ENCODE measurements at regions not wholly inside any gene's neighbourhood (a gene's known extent, or its start where the extent isn't known, plus 50 kb on each side); places are given as distances from the start of the nearest gene placed in this dataset.
A peak's percentile ranks its signal among the peaks of the same experiment; 100 is the strongest.

DNA sequence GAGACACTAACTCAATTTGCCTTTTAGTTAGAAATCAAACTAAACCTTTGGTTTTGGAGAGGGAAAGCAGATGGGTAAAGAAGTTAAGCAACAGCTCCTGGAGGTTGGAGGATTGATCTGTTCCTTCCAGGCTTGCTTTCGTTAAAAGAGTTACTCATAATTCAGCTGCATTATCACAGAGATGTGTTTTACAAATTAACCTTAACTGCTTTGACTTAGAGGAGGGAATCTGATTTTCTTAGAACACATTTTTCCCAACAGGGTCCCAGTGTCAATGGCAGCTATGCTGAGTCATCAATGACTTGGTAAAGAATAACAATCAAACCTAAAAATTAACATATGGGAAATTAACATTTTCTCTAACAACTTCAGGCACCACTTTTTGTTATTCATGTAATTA, 113.4 kb downstream of the COPS8 start:
- POLR2A ChIA-PET: no interaction called here
- no peak overlapping the region for H3K4me3 ChIP-seq (ENCODE audit: low read depth in 2 of 2, low read length in 1 of 2)
- H3K9me3 ChIP-seq: no peaks in the 10 kb centered on the region
- H2AFZ ChIP-seq (ENCODE audit: low read depth): no peak overlapping the region
- CTCF ChIA-PET: no interaction called here
- H3K4me2 ChIP-seq: peak overlapping the region; percentile 48; the same call in 1 of the 2 replicates
- no peaks in the 10 kb centered on the region for H3K79me2 ChIP-seq (ENCODE audit: insufficient read depth)
- peaks cover 22 to 33% of the 10 kb centered on the region in 2 experiments; a peak in 3 of 4 replicates for H3K4me1 ChIP-seq (ENCODE audit: control insufficient read depth in 1 of 2, insufficient read depth in 2 of 2, low read depth in 1 of 2, low read length in 1 of 2)
- H3K27me3 ChIP-seq (ENCODE audit: insufficient read depth): no peaks in the 10 kb centered on the region
- DNase-seq: no peak
- H3K9me2 ChIP-seq: no peaks in the 10 kb centered on the region
- H3F3A ChIP-seq (replicated peaks; ENCODE audit: insufficient read depth): peaks cover 41% of the 10 kb centered on the region
- H3K27ac ChIP-seq (ENCODE audit: low read depth in 2 of 2, low read length in 1 of 2): peak overlapping the region; percentile 85 to 96
- no peaks in the 10 kb centered on the region for H3K36me3 ChIP-seq (replicated peaks in 1 of 2; ENCODE audit: control insufficient read depth in 1 of 2, insufficient read depth in 2 of 2, low read length in 1 of 2)
- H4K20me1 ChIP-seq (ENCODE audit: insufficient read depth): no peaks in the 10 kb centered on the region
- WGBS (ENCODE audit: low lambda C conversion rate): 15% methylated on average over 1 of the region's 1 CpG
- TF ChIP-seq FOSL2 (IDR thresholded peaks at IDR 0.05; ENCODE audit: borderline replicate concordance, low read depth) (peak; percentile 32; the same call in 1 of the 2 replicates), RCOR1 (IDR thresholded peaks at IDR 0.05; ENCODE audit: low read length) (no peak), EP300 (IDR thresholded peaks at IDR 0.05; ENCODE audit: borderline replicate concordance in 1 of 2, low read depth in 1 of 2, low read length in 1 of 2) (0 out of 4 replicates have a peak, but pooled peaks of 1 of the 2 experiments have one; percentile 3)
- peak overlapping the region; percentile 66 for H3K9ac ChIP-seq

DNA sequence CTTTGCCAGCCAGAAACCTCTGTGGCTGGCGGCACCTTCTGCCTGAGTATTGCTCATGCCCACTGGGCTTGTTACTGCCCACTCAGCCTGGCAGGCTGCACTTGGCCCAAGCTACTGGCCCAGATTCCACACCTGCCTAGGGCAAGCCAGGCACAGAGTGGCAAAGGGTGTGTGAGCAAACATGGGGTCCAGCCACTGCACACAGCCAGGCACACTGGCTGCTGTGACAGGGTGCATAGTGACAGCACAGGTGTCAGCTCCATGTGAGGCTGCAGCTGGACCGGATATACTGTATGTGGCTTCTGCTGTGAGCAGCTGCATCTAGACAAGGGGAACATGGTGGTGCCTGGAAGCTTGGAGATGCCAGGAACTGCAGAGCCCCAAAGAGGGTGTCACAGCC, 113.9 kb downstream of the COPS8 start:
- Histone ChIP-seq H2AFZ (ENCODE audit: low read depth) (no peak overlapping the region), H3K9me2 (no peaks in the 10 kb centered on the region), H3F3A (replicated peaks; ENCODE audit: insufficient read depth) (peaks cover 41% of the 10 kb centered on the region), H3K4me1 (ENCODE audit: control insufficient read depth in 1 of 2, insufficient read depth in 2 of 2, low read depth in 1 of 2, low read length in 1 of 2) (peaks cover 22 to 34% of the 10 kb centered on the region in 2 experiments; a peak in 3 of 4 replicates), H3K27me3 (ENCODE audit: insufficient read depth) (no peaks in the 10 kb centered on the region), H3K27ac (ENCODE audit: low read depth in 2 of 2, low read length in 1 of 2) (peak overlapping the region; percentile 85 to 96), H3K9ac (peak overlapping the region; percentile 66; the same call in 1 of the 2 replicates), H3K79me2 (ENCODE audit: insufficient read depth) (no peaks in the 10 kb centered on the region), H3K4me2 (0 out of 2 replicates have a peak overlapping the region, but pooled peaks have one; percentile 48), H3K4me3 (ENCODE audit: low read depth in 2 of 2, low read length in 1 of 2) (no peak overlapping the region), H3K9me3 (no peaks in the 10 kb centered on the region), H3K36me3 (replicated peaks in 1 of 2; ENCODE audit: control insufficient read depth in 1 of 2, insufficient read depth in 2 of 2, low read length in 1 of 2) (no peaks in the 10 kb centered on the region), H4K20me1 (ENCODE audit: insufficient read depth) (no peaks in the 10 kb centered on the region)
- no peak for DNase-seq
- TF ChIP-seq GATA2 (CRISPR knock-in tag; IDR thresholded peaks at IDR 0.05): no peak
- 0 out of 4 replicates have a peak, but pooled peaks of 1 of the 2 experiments have one; percentile 2 for TF ChIP-seq EP300 (IDR thresholded peaks at IDR 0.05; ENCODE audit: borderline replicate concordance in 1 of 2, low read depth in 1 of 2, low read length in 1 of 2)
- no peak for TF ChIP-seq MEF2A (IDR thresholded peaks at IDR 0.05; ENCODE audit: borderline replicate concordance, low read depth)
- 93% methylated on average over 1 of the region's 2 CpGs for WGBS (ENCODE audit: low lambda C conversion rate)
- POLR2A ChIA-PET: no interaction called here
- CTCF ChIA-PET: no interaction called here

DNA sequence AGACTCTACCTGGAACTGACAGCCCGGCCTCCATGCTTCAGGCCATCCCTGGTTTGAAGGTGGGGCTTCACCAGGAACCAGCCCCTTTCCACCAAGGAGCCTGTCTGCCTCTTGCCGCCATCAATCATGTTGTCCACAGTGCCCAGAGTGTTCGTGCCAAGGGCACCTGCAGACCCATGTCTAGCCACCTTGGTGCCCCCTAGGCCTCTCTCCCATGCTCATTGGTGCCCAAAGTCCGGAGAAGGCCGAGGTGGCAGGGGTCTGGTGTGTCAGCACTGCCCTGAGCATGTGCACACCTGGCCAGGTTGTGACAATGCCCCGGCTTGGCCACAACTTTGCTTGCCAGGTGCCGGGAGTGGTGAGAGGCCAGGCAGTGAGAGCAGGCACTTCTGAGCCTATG, 114.8 kb downstream of the COPS8 start:
- Histone ChIP-seq H3K9me2 (no peaks in the 10 kb centered on the region), H3K36me3 (replicated peaks in 1 of 2; ENCODE audit: control insufficient read depth in 1 of 2, insufficient read depth in 2 of 2, low read length in 1 of 2) (no peaks in the 10 kb centered on the region), H3K27me3 (ENCODE audit: insufficient read depth) (no peaks in the 10 kb centered on the region), H3K79me2 (ENCODE audit: insufficient read depth) (no peaks in the 10 kb centered on the region), H3K4me3 (ENCODE audit: low read depth in 2 of 2, low read length in 1 of 2) (no peak overlapping the region), H3K4me2 (no peak overlapping the region), H4K20me1 (ENCODE audit: insufficient read depth) (no peaks in the 10 kb centered on the region), H3F3A (replicated peaks; ENCODE audit: insufficient read depth) (peaks cover 41% of the 10 kb centered on the region), H3K27ac (ENCODE audit: low read depth in 2 of 2, low read length in 1 of 2) (peak overlapping the region; percentile 9 to 96; a peak in 3 of 4 replicates), H3K9ac (no peak overlapping the region), H2AFZ (ENCODE audit: low read depth) (no peak overlapping the region), H3K9me3 (no peaks in the 10 kb centered on the region), H3K4me1 (ENCODE audit: control insufficient read depth in 1 of 2, insufficient read depth in 2 of 2, low read depth in 1 of 2, low read length in 1 of 2) (peaks cover 15 to 41% of the 10 kb centered on the region in 2 experiments; a peak in 3 of 4 replicates)
- no peak for DNase-seq
- CTCF ChIA-PET: no interaction called here
- WGBS (ENCODE audit: low lambda C conversion rate): no CpG with 5 or more reads among the region's 7 CpGs
- TF ChIP-seq RCOR1 (IDR thresholded peaks at IDR 0.05; ENCODE audit: low read length) (no peak), RFX5 (IDR thresholded peaks at IDR 0.05; ENCODE audit: low read length) (no peak), CHD2 (IDR thresholded peaks at IDR 0.05; ENCODE audit: low read length, partially characterized antibody) (no peak), EP300 (IDR thresholded peaks at IDR 0.05; ENCODE audit: borderline replicate concordance in 1 of 2, low read depth in 1 of 2, low read length in 1 of 2) (no peak), FOSL2 (IDR thresholded peaks at IDR 0.05; ENCODE audit: borderline replicate concordance, low read depth) (no peak), NRF1 (IDR thresholded peaks at IDR 0.05; ENCODE audit: low read depth, low read length) (no peak), NFIC (IDR thresholded peaks at IDR 0.05; ENCODE audit: borderline replicate concordance) (no peak), FOXM1 (IDR thresholded peaks at IDR 0.05; ENCODE audit: low read depth) (no peak), YY1 (IDR thresholded peaks at IDR 0.05; ENCODE audit: low read depth) (no peak), RAD21 (IDR thresholded peaks at IDR 0.05; ENCODE audit: low read length) (no peak)
- TF ChIP-seq, protein P1, sequence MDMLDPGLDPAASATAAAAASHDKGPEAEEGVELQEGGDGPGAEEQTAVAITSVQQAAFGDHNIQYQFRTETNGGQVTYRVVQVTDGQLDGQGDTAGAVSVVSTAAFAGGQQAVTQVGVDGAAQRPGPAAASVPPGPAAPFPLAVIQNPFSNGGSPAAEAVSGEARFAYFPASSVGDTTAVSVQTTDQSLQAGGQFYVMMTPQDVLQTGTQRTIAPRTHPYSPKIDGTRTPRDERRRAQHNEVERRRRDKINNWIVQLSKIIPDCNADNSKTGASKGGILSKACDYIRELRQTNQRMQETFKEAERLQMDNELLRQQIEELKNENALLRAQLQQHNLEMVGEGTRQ (IDR thresholded peaks at IDR 0.05; ENCODE audit: borderline replicate concordance, low read depth, low read length): no peak
- TF ChIP-seq, protein P2, sequence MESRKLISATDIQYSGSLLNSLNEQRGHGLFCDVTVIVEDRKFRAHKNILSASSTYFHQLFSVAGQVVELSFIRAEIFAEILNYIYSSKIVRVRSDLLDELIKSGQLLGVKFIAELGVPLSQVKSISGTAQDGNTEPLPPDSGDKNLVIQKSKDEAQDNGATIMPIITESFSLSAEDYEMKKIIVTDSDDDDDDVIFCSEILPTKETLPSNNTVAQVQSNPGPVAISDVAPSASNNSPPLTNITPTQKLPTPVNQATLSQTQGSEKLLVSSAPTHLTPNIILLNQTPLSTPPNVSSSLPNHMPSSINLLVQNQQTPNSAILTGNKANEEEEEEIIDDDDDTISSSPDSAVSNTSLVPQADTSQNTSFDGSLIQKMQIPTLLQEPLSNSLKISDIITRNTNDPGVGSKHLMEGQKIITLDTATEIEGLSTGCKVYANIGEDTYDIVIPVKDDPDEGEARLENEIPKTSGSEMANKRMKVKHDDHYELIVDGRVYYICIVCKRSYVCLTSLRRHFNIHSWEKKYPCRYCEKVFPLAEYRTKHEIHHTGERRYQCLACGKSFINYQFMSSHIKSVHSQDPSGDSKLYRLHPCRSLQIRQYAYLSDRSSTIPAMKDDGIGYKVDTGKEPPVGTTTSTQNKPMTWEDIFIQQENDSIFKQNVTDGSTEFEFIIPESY (IDR thresholded peaks at IDR 0.05; ENCODE audit: borderline replicate concordance, low read depth): no peak
- TF ChIP-seq, protein P3, sequence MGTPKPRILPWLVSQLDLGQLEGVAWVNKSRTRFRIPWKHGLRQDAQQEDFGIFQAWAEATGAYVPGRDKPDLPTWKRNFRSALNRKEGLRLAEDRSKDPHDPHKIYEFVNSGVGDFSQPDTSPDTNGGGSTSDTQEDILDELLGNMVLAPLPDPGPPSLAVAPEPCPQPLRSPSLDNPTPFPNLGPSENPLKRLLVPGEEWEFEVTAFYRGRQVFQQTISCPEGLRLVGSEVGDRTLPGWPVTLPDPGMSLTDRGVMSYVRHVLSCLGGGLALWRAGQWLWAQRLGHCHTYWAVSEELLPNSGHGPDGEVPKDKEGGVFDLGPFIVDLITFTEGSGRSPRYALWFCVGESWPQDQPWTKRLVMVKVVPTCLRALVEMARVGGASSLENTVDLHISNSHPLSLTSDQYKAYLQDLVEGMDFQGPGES (IDR thresholded peaks at IDR 0.05; ENCODE audit: low read depth, low read length): no peak
- POLR2A ChIA-PET: no interaction called here
